ENCODE measurements at regions not wholly inside any gene's neighbourhood (a gene's known extent, or its start where the extent isn't known, plus 50 kb on each side); places are given as distances from the start of the nearest gene placed in this dataset.

DNA sequence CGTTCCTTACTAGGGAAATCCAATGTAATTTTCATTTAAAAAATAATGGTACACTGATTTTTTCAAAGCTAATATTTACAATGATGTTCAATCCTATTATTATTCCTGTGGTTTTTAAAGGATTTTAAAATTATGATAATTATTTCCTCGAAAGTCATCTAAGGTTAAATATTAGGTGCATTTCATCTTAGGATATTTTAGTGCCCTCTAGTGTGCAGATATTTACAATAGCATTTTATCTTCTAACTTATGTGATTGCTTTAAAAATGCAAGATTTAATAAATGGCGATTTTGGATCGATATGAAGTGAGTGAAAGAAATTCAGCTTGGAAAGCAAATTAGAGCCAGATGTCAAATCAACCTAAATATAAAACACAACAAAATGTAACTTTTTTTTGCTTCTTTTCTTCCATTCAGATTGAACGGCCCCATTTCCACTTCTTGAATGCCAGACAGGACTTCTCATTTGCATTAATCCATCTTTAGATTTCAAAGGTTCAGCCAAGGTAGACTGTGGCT, 293.5 kb downstream of the SLC6A15 start:
- FAIRE-seq (no peak), DNase-seq (ENCODE audit: low read depth, low spot score) (no peak)

DNA sequence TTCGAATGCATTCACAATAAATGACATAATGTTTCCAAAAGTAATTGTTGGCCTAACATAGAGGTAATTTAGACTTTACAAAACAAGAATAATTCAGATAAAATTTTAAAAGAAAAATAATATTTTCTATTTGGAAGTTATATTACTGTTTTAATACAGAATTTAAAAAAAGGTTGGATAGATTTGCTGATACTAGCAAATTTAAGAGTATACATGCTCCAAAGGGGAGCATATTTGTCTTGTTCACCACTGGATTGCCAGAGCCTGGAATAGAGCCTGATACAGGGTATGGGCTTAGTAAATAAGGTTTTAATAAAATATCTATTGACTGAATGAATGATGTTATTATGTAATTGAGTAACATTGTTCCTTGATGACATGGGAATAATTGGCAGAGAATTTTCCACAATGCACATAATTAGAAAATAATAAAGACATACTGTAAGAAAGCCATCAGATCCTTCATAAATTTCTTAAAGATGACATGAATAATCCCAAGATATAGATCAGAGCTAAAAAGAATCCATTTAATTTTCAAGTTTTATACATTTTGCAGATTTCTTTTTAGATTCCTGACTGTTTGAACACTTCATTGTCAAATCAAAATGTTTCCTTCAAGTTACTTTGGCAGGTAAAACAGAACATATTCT, 305.3 kb downstream of the SLC6A15 start:
- Histone ChIP-seq H3K9me3 (ENCODE audit: control insufficient read depth, low read depth, low read length) (no peaks in the 10 kb centered on the region), H3K9me1 (ENCODE audit: control insufficient read depth, extremely low read depth, insufficient read depth, low read length) (no peaks in the 10 kb centered on the region), H3K4me1 (ENCODE audit: control insufficient read depth, extremely low read depth, insufficient read depth, low read length) (no peaks in the 10 kb centered on the region), H3K27ac (ENCODE audit: control insufficient read depth, insufficient read depth, low read length) (no peak overlapping the region), H3K4me3 (ENCODE audit: control insufficient read depth in 2 of 3, extremely low read depth in 1 of 3, insufficient read depth in 2 of 3, low read depth in 1 of 3, low read length in 3 of 3) (no peak overlapping the region), H3K4me2 (ENCODE audit: control insufficient read depth, extremely low read depth, insufficient read depth, low read depth, low read length) (no peak overlapping the region), H3K27me3 (ENCODE audit: control insufficient read depth, extremely low read depth, insufficient read depth, low read length) (no peaks in the 10 kb centered on the region), H3K79me2 (ENCODE audit: control insufficient read depth, insufficient read depth, low read length) (no peaks in the 10 kb centered on the region), H4K20me1 (ENCODE audit: control insufficient read depth, extremely low read depth, insufficient read depth, low read length) (no peaks in the 10 kb centered on the region), H3K9ac (ENCODE audit: control insufficient read depth, extremely low read depth, insufficient read depth, low read length) (no peak overlapping the region), H3K36me3 (ENCODE audit: control insufficient read depth in 2 of 2, extremely low read depth in 1 of 2, insufficient read depth in 2 of 2, low read length in 2 of 2) (no peaks in the 10 kb centered on the region), H2AFZ (ENCODE audit: control insufficient read depth, low read length) (no peak overlapping the region)
- FAIRE-seq, result no peak
- dilution Hi-C loops (cut with MboI; ENCODE audit: extremely low pct_ligation_motif_present, low sequenced_read_pairs), result no loop called here
- DNase-seq (ENCODE audit: low read depth, low spot score), result no peak
- TF ChIP-seq, protein P1, sequence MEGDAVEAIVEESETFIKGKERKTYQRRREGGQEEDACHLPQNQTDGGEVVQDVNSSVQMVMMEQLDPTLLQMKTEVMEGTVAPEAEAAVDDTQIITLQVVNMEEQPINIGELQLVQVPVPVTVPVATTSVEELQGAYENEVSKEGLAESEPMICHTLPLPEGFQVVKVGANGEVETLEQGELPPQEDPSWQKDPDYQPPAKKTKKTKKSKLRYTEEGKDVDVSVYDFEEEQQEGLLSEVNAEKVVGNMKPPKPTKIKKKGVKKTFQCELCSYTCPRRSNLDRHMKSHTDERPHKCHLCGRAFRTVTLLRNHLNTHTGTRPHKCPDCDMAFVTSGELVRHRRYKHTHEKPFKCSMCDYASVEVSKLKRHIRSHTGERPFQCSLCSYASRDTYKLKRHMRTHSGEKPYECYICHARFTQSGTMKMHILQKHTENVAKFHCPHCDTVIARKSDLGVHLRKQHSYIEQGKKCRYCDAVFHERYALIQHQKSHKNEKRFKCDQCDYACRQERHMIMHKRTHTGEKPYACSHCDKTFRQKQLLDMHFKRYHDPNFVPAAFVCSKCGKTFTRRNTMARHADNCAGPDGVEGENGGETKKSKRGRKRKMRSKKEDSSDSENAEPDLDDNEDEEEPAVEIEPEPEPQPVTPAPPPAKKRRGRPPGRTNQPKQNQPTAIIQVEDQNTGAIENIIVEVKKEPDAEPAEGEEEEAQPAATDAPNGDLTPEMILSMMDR (optimal IDR thresholded peaks at IDR 0.05 in 1 of 3, IDR thresholded peaks at IDR 0.05 in 1 of 3, conservative IDR thresholded peaks at IDR 0.05 in 1 of 3; ENCODE audit: extremely low read depth in 1 of 3, insufficient read depth in 2 of 3, low read length in 3 of 3), result no peak
- no peak for TF ChIP-seq EZH2 (IDR thresholded peaks at IDR 0.05; ENCODE audit: low read length)

More for the DNA sequence above, 293.5 kb downstream of the SLC6A15 start:
- Histone ChIP-seq H3K4me1 (ENCODE audit: control insufficient read depth, extremely low read depth, insufficient read depth, low read length) (no peaks in the 10 kb centered on the region), H3K79me2 (ENCODE audit: control insufficient read depth, insufficient read depth, low read length) (no peaks in the 10 kb centered on the region), H3K27me3 (ENCODE audit: control insufficient read depth, extremely low read depth, insufficient read depth, low read length) (no peaks in the 10 kb centered on the region), H3K9me3 (ENCODE audit: control insufficient read depth, low read depth, low read length) (no peaks in the 10 kb centered on the region), H2AFZ (ENCODE audit: control insufficient read depth, low read length) (no peak overlapping the region), H4K20me1 (ENCODE audit: control insufficient read depth, extremely low read depth, insufficient read depth, low read length) (no peaks in the 10 kb centered on the region), H3K9ac (ENCODE audit: control insufficient read depth, extremely low read depth, insufficient read depth, low read length) (no peak overlapping the region), H3K36me3 (ENCODE audit: control insufficient read depth in 2 of 2, extremely low read depth in 1 of 2, insufficient read depth in 2 of 2, low read length in 2 of 2) (no peaks in the 10 kb centered on the region), H3K9me1 (ENCODE audit: control insufficient read depth, extremely low read depth, insufficient read depth, low read length) (no peaks in the 10 kb centered on the region), H3K4me2 (ENCODE audit: control insufficient read depth, extremely low read depth, insufficient read depth, low read depth, low read length) (no peak overlapping the region), H3K27ac (ENCODE audit: control insufficient read depth, insufficient read depth, low read length) (no peak overlapping the region), H3K4me3 (ENCODE audit: control insufficient read depth in 2 of 3, extremely low read depth in 1 of 3, insufficient read depth in 2 of 3, low read depth in 1 of 3, low read length in 3 of 3) (no peak overlapping the region)
- dilution Hi-C loops (cut with MboI; ENCODE audit: extremely low pct_ligation_motif_present, low sequenced_read_pairs), result no loop called here
- TF ChIP-seq, protein P1 (optimal IDR thresholded peaks at IDR 0.05 in 1 of 3, IDR thresholded peaks at IDR 0.05 in 1 of 3, conservative IDR thresholded peaks at IDR 0.05 in 1 of 3; ENCODE audit: extremely low read depth in 1 of 3, insufficient read depth in 2 of 3, low read length in 3 of 3), result peak in 2 of 3 experiments; percentile 7 to 29
- no peak for TF ChIP-seq EZH2 (IDR thresholded peaks at IDR 0.05; ENCODE audit: low read length)

Data from keratinocyte (primary cell).